Activated naive CD4-positive, alpha-beta T cell treated with anti-CD3 and anti-CD28 coated beads, Interleukin-2, amount 50 U/mL, for 24 hours (primary cell): ENCODE measurements at regions not wholly inside any gene's neighbourhood (a gene's known extent, or its start where the extent isn't known, plus 50 kb on each side); places are given as distances from the start of the nearest gene placed in this dataset.

ENCODE experiments used
- H3K27ac Mint-ChIP-seq: one replicate; pipeline ENCODE4 v1.8.0; 2021; ENCODE audit warnings: mild to moderate bottlenecking, mixed read lengths
- H3K27me3 Mint-ChIP-seq: one replicate; pipeline ENCODE4 v1.8.0; 2021; ENCODE audit warnings: mixed read lengths
- H3K36me3 Mint-ChIP-seq: one replicate; pipeline ENCODE4 v1.8.0; 2021; ENCODE audit warnings: mixed read lengths
- H3K4me1 Mint-ChIP-seq: one replicate; pipeline ENCODE4 v1.8.0; 2021; ENCODE audit warnings: mixed read lengths
- H3K4me3 Mint-ChIP-seq: one replicate; pipeline ENCODE4 v1.8.0; 2021; ENCODE audit warnings: mild to moderate bottlenecking, mixed read lengths
- H3K9me3 Mint-ChIP-seq: one replicate; pipeline ENCODE4 v1.8.0; 2021; ENCODE audit warnings: mixed read lengths

DNA sequence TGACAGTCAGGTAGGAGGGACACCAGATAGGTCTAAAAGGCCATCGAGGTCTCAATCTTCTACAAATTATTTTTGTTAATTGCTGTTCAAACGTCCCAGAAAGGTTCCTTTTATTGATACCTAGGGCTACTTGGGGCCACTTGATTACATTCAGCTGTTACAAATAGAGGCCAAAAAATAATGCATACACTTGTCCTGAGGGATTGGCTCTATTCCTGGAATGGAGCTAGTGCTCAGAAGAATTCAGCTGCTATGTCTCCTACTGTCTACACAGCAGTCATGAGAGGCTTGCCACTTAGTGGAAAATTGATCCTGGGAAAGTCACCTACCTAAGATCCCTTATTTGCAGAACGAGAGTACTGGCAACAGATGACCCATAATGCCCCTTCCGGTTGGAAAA lies 498.3 kb downstream of the ADGRL2 start:
- H3K27ac Mint-ChIP-seq, result no peak overlapping the region
- no peaks in the 10 kb centered on the region for H3K27me3 Mint-ChIP-seq
- no peaks in the 10 kb centered on the region for H3K9me3 Mint-ChIP-seq
- H3K36me3 Mint-ChIP-seq, result no peaks in the 10 kb centered on the region
- no peaks in the 10 kb centered on the region for H3K4me1 Mint-ChIP-seq
- H3K4me3 Mint-ChIP-seq, result no peak overlapping the region

DNA sequence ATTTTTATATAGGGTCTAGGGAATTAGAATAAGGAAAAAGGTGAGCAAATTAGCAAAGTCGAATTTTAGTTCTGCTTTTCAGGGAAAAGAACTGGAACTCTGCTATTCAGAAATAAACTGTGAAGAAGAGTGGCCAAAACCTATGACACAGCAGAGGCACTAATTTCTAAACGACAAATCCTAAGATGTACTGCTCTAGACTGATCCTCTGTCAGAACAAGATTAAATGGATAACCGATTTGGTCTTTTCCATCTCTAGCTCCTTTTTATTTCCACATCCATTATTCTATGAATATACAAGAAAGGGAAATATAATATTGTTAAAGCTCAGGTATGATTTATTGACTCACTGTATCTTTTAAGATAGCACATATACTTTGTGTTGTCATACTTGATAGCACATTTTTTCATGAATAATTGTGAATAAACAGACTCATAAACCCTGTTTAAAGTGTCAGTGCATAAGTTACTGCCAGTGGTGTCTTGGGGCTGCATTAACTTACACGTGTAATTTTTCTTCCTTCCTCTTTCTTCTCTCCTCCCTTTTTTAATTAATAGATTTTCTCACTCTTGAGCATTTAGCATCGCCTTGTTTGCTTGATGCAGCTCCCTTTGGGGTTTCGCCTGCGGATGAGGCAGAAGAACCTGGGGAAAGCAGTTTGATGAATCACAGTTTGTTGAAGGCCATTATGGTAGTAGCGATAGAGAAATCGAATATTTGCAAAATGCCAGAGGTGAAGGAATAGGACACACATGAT lies 496.6 kb downstream of the ADGRL2 start:
- no peak overlapping the region for H3K4me3 Mint-ChIP-seq
- no peaks in the 10 kb centered on the region for H3K27me3 Mint-ChIP-seq
- no peaks in the 10 kb centered on the region for H3K4me1 Mint-ChIP-seq
- H3K36me3 Mint-ChIP-seq, result no peaks in the 10 kb centered on the region
- no peak overlapping the region for H3K27ac Mint-ChIP-seq
- H3K9me3 Mint-ChIP-seq, result no peaks in the 10 kb centered on the region

DNA sequence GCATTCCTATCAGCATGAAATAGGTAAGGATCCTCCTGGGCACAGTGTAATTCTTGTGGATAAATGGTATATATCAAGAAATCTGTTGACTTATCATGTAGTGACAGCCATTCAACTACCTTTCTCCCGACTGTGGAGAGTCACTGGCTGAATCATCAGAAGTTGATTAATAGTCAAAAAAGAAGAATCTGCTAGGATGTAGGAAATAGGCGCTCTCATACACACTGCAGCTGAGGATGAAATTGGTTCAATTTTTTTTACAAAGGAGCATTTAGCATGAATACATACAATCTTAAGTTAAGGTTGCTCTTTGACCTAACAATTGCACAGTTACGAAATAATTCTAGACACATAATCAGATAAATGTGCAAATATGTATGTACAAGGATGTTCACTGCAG lies 486.8 kb downstream of the ADGRL2 start:
- Mint-ChIP-seq H3K4me3 (no peak overlapping the region), H3K27me3 (no peaks in the 10 kb centered on the region), H3K36me3 (no peaks in the 10 kb centered on the region), H3K4me1 (no peaks in the 10 kb centered on the region), H3K27ac (no peak overlapping the region), H3K9me3 (no peaks in the 10 kb centered on the region)

GRCh38 chr1:82284213-82284612 lies 483.5 kb downstream of the ADGRL2 start:
- H3K27me3 Mint-ChIP-seq, result no peaks in the 10 kb centered on the region
- H3K4me1 Mint-ChIP-seq, result no peaks in the 10 kb centered on the region
- H3K9me3 Mint-ChIP-seq, result peaks cover 4% of the 10 kb centered on the region
- no peak overlapping the region for H3K4me3 Mint-ChIP-seq
- no peak overlapping the region for H3K27ac Mint-ChIP-seq
- no peaks in the 10 kb centered on the region for H3K36me3 Mint-ChIP-seq

DNA sequence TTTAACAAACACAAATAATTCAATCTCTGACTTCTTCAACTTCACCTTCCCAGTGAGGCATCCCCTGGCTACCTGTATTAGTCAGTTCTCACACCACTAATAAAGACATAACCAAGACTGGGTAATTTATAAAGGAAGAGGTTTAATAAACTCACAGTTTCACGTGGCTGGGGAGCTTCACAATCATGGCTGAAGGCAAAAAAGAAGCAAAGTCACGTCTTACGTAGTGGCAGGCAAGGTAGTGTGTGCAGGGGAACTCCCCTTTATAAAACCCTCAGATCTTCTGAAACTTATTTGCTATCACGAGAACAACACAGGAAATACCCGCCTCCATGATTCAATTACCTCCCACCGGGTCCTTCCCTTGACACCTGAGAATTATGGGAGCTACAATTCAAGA lies 478.5 kb downstream of the ADGRL2 start:
- no peaks in the 10 kb centered on the region for H3K36me3 Mint-ChIP-seq
- H3K27me3 Mint-ChIP-seq, result no peaks in the 10 kb centered on the region
- H3K4me1 Mint-ChIP-seq, result no peaks in the 10 kb centered on the region
- H3K27ac Mint-ChIP-seq, result no peak overlapping the region
- H3K9me3 Mint-ChIP-seq, result peaks cover 4% of the 10 kb centered on the region
- no peak overlapping the region for H3K4me3 Mint-ChIP-seq

GRCh38 chr1:82273816-82274215 lies 473.1 kb downstream of the ADGRL2 start:
- H3K4me3 Mint-ChIP-seq, result no peak overlapping the region
- no peaks in the 10 kb centered on the region for H3K36me3 Mint-ChIP-seq
- no peak overlapping the region for H3K27ac Mint-ChIP-seq
- no peaks in the 10 kb centered on the region for H3K27me3 Mint-ChIP-seq
- H3K9me3 Mint-ChIP-seq, result no peaks in the 10 kb centered on the region
- H3K4me1 Mint-ChIP-seq, result no peaks in the 10 kb centered on the region

DNA sequence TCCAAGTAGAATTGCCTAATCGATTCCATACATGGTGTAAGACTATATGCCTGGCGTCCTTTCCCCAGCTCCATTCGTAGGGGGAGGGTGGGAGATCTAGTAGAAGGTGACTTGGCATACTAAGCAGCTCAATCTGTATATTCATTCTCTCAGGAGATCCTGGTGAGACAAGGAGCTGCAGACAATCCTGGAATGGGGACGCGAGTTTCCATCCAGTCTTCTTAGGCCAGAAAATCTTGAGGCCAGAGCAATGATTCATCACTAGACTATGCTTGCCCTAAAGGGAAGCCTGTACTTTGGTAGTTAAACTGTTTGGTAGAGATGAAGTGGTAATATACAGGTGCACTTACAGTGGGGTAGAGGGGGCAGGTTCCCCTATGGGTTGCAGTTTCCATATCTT lies 468.7 kb downstream of the ADGRL2 start:
- H3K4me3 Mint-ChIP-seq, result no peak overlapping the region
- H3K27me3 Mint-ChIP-seq, result no peaks in the 10 kb centered on the region
- H3K4me1 Mint-ChIP-seq, result no peaks in the 10 kb centered on the region
- H3K36me3 Mint-ChIP-seq, result no peaks in the 10 kb centered on the region
- no peak overlapping the region for H3K27ac Mint-ChIP-seq
- no peaks in the 10 kb centered on the region for H3K9me3 Mint-ChIP-seq

DNA sequence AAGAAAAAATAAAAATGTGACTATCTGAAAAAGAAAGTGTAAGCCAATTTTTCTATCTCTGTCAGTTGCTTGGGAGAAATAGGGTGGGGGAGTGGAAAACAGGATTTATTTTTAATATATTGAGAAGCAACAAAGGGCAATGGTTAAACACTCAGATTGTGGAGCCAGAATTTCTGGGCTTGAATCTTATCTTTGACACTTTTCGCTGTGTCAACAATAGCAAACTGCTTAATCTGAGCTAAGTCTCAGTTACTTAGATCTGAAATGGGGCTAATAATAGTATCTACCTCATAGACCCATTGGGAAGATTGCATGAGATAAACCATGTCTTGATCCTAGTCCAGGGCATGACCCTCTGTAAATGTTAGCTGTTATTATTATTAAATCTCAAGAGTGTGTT lies 468.1 kb downstream of the ADGRL2 start:
- no peak overlapping the region for H3K4me3 Mint-ChIP-seq
- H3K9me3 Mint-ChIP-seq, result no peaks in the 10 kb centered on the region
- H3K4me1 Mint-ChIP-seq, result no peaks in the 10 kb centered on the region
- no peak overlapping the region for H3K27ac Mint-ChIP-seq
- no peaks in the 10 kb centered on the region for H3K36me3 Mint-ChIP-seq
- H3K27me3 Mint-ChIP-seq, result peaks cover 1% of the 10 kb centered on the region

GRCh38 chr1:82266351-82266750 lies 465.6 kb downstream of the ADGRL2 start:
- H3K4me3 Mint-ChIP-seq, result no peak overlapping the region
- no peaks in the 10 kb centered on the region for H3K4me1 Mint-ChIP-seq
- H3K27ac Mint-ChIP-seq, result no peak overlapping the region
- no peaks in the 10 kb centered on the region for H3K36me3 Mint-ChIP-seq
- peaks cover 1% of the 10 kb centered on the region for H3K27me3 Mint-ChIP-seq
- no peaks in the 10 kb centered on the region for H3K9me3 Mint-ChIP-seq

DNA sequence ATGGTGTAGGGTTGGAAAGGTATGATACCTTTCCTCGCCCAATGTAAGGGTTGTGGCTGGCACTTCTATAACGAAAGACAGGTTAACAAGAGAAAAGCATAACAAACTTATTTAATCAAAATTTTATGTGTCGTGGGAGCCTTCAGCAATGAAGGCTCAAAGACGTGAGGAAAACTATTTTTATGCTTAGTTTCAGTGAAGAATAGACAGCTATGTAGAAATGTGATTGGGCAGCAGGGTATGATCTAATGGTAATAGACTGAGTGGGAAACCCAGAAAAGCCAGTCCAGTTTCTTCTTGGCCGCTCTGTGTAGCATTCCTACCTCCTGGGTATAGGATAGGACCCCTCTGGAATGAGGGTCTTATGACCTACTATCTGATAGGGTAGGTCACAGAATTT lies 464.7 kb downstream of the ADGRL2 start:
- H3K27ac Mint-ChIP-seq, result no peak overlapping the region
- no peaks in the 10 kb centered on the region for H3K36me3 Mint-ChIP-seq
- H3K4me1 Mint-ChIP-seq, result no peaks in the 10 kb centered on the region
- no peak overlapping the region for H3K4me3 Mint-ChIP-seq
- H3K27me3 Mint-ChIP-seq, result peaks cover 1% of the 10 kb centered on the region
- H3K9me3 Mint-ChIP-seq, result no peaks in the 10 kb centered on the region

DNA sequence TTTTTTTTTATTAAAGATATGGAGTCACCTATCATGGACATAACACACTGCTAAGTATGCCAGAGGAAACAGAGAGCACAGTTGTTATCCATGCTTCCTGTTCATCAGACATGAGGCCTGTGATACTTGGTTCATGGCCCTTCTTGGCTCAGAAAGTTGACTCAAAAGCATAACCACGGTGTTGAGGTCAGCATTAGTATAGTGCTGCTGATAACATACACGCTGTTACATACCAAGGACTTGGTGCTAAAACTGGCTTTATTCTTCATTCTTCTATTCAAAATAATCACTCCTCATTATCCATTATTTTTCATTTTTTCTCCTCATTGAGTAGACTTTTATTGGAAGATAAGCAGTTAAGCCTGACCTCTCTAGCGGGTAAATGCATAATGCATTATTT lies 464.1 kb downstream of the ADGRL2 start:
- Mint-ChIP-seq H3K27me3 (peaks cover 1% of the 10 kb centered on the region), H3K9me3 (no peaks in the 10 kb centered on the region), H3K27ac (no peak overlapping the region), H3K4me3 (no peak overlapping the region), H3K4me1 (no peaks in the 10 kb centered on the region), H3K36me3 (no peaks in the 10 kb centered on the region)

DNA sequence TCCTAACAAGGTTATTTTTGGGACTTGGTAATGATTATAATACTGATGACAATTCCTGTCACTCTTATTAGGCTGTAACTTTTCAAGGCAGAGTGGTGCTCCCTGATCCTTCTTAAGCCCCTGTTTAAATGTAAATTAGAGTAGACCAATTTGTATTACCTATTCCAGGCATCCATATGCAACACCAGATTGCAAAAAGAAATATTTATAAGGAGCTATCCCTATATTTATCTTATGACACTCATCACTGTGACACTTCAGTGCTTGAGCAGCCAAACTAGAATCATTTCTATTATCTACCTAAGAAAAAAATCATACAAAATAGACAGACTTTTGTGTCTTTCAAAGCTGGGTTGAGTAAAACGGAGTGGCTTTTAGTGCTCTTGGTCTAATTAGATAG lies 462.7 kb downstream of the ADGRL2 start:
- no peaks in the 10 kb centered on the region for H3K4me1 Mint-ChIP-seq
- peaks cover 1% of the 10 kb centered on the region for H3K27me3 Mint-ChIP-seq
- no peak overlapping the region for H3K27ac Mint-ChIP-seq
- peaks cover 1% of the 10 kb centered on the region for H3K9me3 Mint-ChIP-seq
- H3K36me3 Mint-ChIP-seq, result no peaks in the 10 kb centered on the region
- H3K4me3 Mint-ChIP-seq, result no peak overlapping the region

DNA sequence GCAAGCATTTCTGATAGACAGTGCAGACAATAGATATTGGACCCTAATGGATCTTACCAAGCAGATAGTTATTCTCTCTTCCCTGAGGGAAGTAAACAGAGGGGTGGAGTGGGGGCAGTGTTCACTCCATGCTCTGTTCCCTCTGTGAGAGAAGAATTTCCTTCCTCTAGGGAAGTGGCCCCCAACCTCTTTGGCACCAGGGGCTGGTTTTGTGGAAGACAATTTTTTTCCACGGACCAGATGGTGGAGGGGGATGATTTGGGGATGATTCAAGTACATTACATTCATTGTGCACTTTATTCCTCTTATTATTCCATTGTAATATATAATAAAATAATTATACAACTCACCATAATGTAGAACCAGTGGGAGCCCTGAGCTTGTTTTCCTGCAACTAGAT lies 459.9 kb downstream of the ADGRL2 start:
- no peak overlapping the region for H3K27ac Mint-ChIP-seq
- peaks cover 1% of the 10 kb centered on the region for H3K27me3 Mint-ChIP-seq
- no peaks in the 10 kb centered on the region for H3K36me3 Mint-ChIP-seq
- no peak overlapping the region for H3K4me3 Mint-ChIP-seq
- no peaks in the 10 kb centered on the region for H3K4me1 Mint-ChIP-seq
- H3K9me3 Mint-ChIP-seq, result peaks cover 5% of the 10 kb centered on the region

DNA sequence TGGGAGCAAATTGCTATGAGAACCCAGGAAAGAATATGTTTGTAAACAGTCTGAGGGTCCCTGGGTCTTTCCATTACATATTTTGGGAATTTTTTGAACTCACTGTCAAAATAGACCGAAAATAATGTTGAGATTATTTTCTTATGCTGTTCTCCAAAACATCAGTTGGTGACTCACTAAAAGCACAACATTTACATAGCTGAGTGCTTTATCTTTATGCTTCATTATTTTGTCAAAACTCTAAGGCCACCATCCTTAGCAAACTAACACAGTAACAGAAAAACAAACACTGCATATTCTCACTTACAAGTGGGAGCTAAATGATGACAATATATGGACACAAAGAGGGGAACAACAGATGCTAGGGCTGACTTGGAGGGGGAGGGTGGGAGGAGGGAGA lies 459.3 kb downstream of the ADGRL2 start:
- Mint-ChIP-seq H3K36me3 (no peaks in the 10 kb centered on the region), H3K27ac (no peak overlapping the region), H3K4me3 (no peak overlapping the region), H3K4me1 (no peaks in the 10 kb centered on the region), H3K27me3 (peaks cover 1% of the 10 kb centered on the region), H3K9me3 (peaks cover 5% of the 10 kb centered on the region)

GRCh38 chr1:82258887-82259286 lies 458.2 kb downstream of the ADGRL2 start:
- H3K27ac Mint-ChIP-seq, result no peak overlapping the region
- no peaks in the 10 kb centered on the region for H3K4me1 Mint-ChIP-seq
- peaks cover 5% of the 10 kb centered on the region for H3K9me3 Mint-ChIP-seq
- no peaks in the 10 kb centered on the region for H3K27me3 Mint-ChIP-seq
- H3K36me3 Mint-ChIP-seq, result no peaks in the 10 kb centered on the region
- no peak overlapping the region for H3K4me3 Mint-ChIP-seq

GRCh38 chr1:82246050-82246449 lies 445.3 kb downstream of the ADGRL2 start:
- Mint-ChIP-seq H3K9me3 (peaks cover 4% of the 10 kb centered on the region), H3K27ac (no peak overlapping the region), H3K36me3 (no peaks in the 10 kb centered on the region), H3K4me1 (no peaks in the 10 kb centered on the region), H3K27me3 (no peaks in the 10 kb centered on the region), H3K4me3 (no peak overlapping the region)

DNA sequence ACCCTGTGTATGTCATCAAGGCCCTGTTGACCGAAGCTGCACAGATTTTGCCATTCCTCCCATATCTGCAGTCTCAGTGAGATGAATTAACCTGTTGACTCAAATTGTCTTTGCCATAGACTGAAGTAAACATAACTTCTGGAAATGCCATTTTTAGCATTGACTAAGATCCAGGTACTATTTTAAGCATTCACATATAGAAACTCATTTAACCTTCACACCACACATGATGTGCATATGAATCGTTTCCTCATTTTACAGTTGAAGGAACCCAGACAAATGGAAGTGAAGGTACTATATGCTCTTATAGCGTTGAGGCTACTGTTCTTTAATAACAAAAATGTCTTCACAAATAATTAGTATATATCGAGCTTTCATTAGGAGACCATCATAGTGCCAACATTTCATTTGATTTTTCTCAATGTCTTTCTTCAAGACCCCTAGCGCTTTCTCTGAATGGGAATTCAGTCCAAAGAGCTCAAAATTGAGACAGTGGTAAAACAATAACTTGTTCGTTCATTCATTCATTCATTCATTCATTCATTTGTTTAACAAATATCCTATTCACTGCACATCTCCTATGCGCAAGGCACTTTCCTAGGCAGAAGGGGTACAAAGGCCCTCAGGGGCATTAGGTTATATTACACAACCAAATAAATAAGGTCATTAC lies 444.7 kb downstream of the ADGRL2 start:
- Mint-ChIP-seq H3K4me3 (no peak overlapping the region), H3K9me3 (peaks cover 4% of the 10 kb centered on the region), H3K36me3 (no peaks in the 10 kb centered on the region), H3K27me3 (no peaks in the 10 kb centered on the region), H3K27ac (no peak overlapping the region), H3K4me1 (no peaks in the 10 kb centered on the region)
